Keratinocyte (primary cell): ENCODE measurements at regions not wholly inside any gene's neighbourhood (a gene's known extent, or its start where the extent isn't known, plus 50 kb on each side); places are given as distances from the start of the nearest gene placed in this dataset.

Experiments used
- CTCF ChIP-seq, 3 experiments: IDR thresholded peaks in 1 of 3; conservative IDR thresholded peaks in 1 of 3; optimal IDR thresholded peaks in 1 of 3; 2 replicates in 2 of 3; 3 replicates in 1 of 3; pipeline versions ENCODE3 to v1.5.1; 2011; ENCODE audit warnings: low read length in 3 of 3, mild to moderate bottlenecking in 3 of 3, moderate library complexity in 2 of 3, control low read depth in 1 of 3, inconsistent platforms in 1 of 3; ENCODE audit not compliant: insufficient read depth in 2 of 3; ENCODE audit errors: extremely low read depth in 1 of 3
- EZH2 ChIP-seq: IDR thresholded peaks from one replicate; pipeline ENCODE4 v1.6.1; 2012; ENCODE audit warnings: inconsistent platforms, mild to moderate bottlenecking, low read length, moderate library complexity

- no peak for TF ChIP-seq CTCF (optimal IDR thresholded peaks at IDR 0.05 in 1 of 3, IDR thresholded peaks at IDR 0.05 in 1 of 3, conservative IDR thresholded peaks at IDR 0.05 in 1 of 3; ENCODE audit: extremely low read depth in 1 of 3, insufficient read depth in 2 of 3, low read length in 3 of 3)
- TF ChIP-seq EZH2: no peak
Observed at GRCh38 chr20:60506061-60506460, 547.8 kb downstream of the CDH26 start.
